ENCODE measurements at regions not wholly inside any gene's neighbourhood (a gene's known extent, or its start where the extent isn't known, plus 50 kb on each side); places are given as distances from the start of the nearest gene placed in this dataset.
A peak's percentile ranks its signal among the peaks of the same experiment; 100 is the strongest.

GRCh38 chr20:56762401-56762800, 133.3 kb downstream of the TFAP2C start:
- DNase-seq (no peak), ATAC-seq (no peak)

GRCh38 chr20:56762829-56763228, 133.7 kb downstream of the TFAP2C start:
- no peaks in the 10 kb centered on the region for H3K36me3 ChIP-seq
- TF ChIP-seq CTCF (IDR thresholded peaks at IDR 0.05) = no peak
- intact Hi-C loops (cut with DNase I) = no loop called here
- DNase-seq (no peak), ATAC-seq (no peak)
- H3K27me3 ChIP-seq (ENCODE audit: low read depth) = no peaks in the 10 kb centered on the region
- H3K27ac ChIP-seq = no peak overlapping the region
- H3K9me3 ChIP-seq = no peaks in the 10 kb centered on the region
- H3K4me3 ChIP-seq = no peak overlapping the region
- no peaks in the 10 kb centered on the region for H3K4me1 ChIP-seq

More at GRCh38 chr20:56762401-56762800, 133.3 kb downstream of the TFAP2C start:
- Histone ChIP-seq H3K4me3 (no peak overlapping the region), H3K36me3 (no peaks in the 10 kb centered on the region), H3K27me3 (ENCODE audit: low read depth) (no peaks in the 10 kb centered on the region), H3K9me3 (no peaks in the 10 kb centered on the region), H3K4me1 (no peaks in the 10 kb centered on the region), H3K27ac (no peak overlapping the region)
- TF ChIP-seq CTCF (IDR thresholded peaks at IDR 0.05) = no peak
- intact Hi-C loops (cut with DNase I) = no loop called here

- Histone ChIP-seq H3K4me1 (no peaks in the 10 kb centered on the region), H3K9me3 (no peaks in the 10 kb centered on the region), H3K27me3 (ENCODE audit: low read depth) (no peaks in the 10 kb centered on the region), H3K4me3 (no peak overlapping the region), H3K27ac (no peak overlapping the region), H3K36me3 (no peaks in the 10 kb centered on the region)
- ATAC-seq (no peak), DNase-seq (no peak)
- TF ChIP-seq CTCF (IDR thresholded peaks at IDR 0.05) = no peak
- intact Hi-C loops (cut with DNase I) = no loop called here
Observed at GRCh38 chr20:56764671-56765070, 135.6 kb downstream of the TFAP2C start.

- ATAC-seq = peak in 1 of 2 donors; percentile 48
- Histone ChIP-seq H3K27me3 (ENCODE audit: low read depth) (no peaks in the 10 kb centered on the region), H3K9me3 (no peaks in the 10 kb centered on the region), H3K27ac (no peak overlapping the region), H3K4me1 (no peaks in the 10 kb centered on the region), H3K4me3 (no peak overlapping the region), H3K36me3 (no peaks in the 10 kb centered on the region)
- intact Hi-C loops (cut with DNase I) = no loop called here
- no peak for TF ChIP-seq CTCF (IDR thresholded peaks at IDR 0.05)
- no peak for DNase-seq
Observed at GRCh38 chr20:56765172-56766073, 136.3 kb downstream of the TFAP2C start.

GRCh38 chr20:56766528-56766927, 137.4 kb downstream of the TFAP2C start:
- H3K4me1 ChIP-seq = no peaks in the 10 kb centered on the region
- H3K27me3 ChIP-seq (ENCODE audit: low read depth) = no peaks in the 10 kb centered on the region
- H3K36me3 ChIP-seq = no peaks in the 10 kb centered on the region
- intact Hi-C loops (cut with DNase I) = no loop called here
- H3K9me3 ChIP-seq = no peaks in the 10 kb centered on the region
- H3K27ac ChIP-seq = no peak overlapping the region
- DNase-seq = no peak
- ATAC-seq = no peak
- no peak for TF ChIP-seq CTCF (IDR thresholded peaks at IDR 0.05)
- H3K4me3 ChIP-seq = no peak overlapping the region

Measured in lower lobe of right lung (tissue), 2 donors.